HG02588 (cell line): ENCODE measurements at regions not wholly inside any gene's neighbourhood (a gene's known extent, or its start where the extent isn't known, plus 50 kb on each side); places are given as distances from the start of the nearest gene placed in this dataset.

ENCODE experiments used
- ATAC-seq: cut with Tn5 transposase; IDR thresholded peaks from one replicate; pipeline ENCODE4 v1.9.1; 2021; ENCODE audit warnings: mild to moderate bottlenecking, moderate library complexity; ENCODE audit not compliant: unreplicated experiment

GRCh38 chr4:114495471-114495928 lies 103.1 kb upstream of the UGT8 start:
- no peak for ATAC-seq

- no peak for ATAC-seq
Measured at GRCh38 chr4:114497116-114497515, 101.5 kb upstream of the UGT8 start.

DNA sequence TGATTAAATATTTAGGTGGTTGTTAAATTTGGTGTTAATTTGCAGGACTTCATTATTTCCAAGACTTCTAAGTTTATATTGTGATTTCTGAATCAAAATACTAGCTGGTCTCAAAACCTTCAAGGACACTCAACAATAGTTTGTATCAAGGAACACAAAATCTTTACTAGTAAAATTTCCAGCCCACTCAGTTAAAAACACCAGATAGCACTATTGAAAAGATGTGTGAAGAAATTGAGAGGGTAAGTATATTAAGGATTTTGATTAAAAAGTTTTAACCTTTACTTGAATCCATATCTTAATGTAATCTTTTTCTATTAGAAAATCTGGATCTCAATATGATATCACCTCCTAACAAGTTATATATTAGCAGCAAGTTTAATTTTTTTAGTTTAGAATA lies 89.3 kb upstream of the UGT8 start:
- ATAC-seq = no peak

- no peak for ATAC-seq
Measured at GRCh38 chr4:114512595-114513295, 85.9 kb upstream of the UGT8 start.

- ATAC-seq = no peak
Measured at GRCh38 chr4:114519368-114519767, 79.2 kb upstream of the UGT8 start.

GRCh38 chr4:114527170-114527569 lies 71.4 kb upstream of the UGT8 start:
- no peak for ATAC-seq

DNA sequence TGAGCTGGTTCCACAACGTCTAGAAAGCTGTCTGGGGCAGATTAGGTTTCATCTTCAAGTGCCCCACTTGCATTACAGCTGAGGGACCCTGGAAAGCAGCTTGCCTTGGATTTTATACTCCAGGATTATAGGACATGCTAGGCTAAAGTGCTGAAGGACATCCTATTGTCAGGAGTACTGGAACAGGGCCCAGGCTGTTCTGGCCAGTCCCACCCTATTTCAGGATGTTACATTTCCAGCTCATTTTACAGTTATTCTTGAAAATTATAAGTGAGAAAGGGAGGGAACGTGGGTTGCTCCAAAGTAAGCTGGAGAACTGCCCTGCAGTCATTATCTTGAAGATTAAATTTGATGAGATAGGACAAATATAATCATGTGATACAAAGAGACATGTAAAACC lies 71.0 kb upstream of the UGT8 start:
- ATAC-seq = no peak

GRCh38 chr4:114535725-114536124 lies 62.9 kb upstream of the UGT8 start:
- ATAC-seq = no peak

DNA sequence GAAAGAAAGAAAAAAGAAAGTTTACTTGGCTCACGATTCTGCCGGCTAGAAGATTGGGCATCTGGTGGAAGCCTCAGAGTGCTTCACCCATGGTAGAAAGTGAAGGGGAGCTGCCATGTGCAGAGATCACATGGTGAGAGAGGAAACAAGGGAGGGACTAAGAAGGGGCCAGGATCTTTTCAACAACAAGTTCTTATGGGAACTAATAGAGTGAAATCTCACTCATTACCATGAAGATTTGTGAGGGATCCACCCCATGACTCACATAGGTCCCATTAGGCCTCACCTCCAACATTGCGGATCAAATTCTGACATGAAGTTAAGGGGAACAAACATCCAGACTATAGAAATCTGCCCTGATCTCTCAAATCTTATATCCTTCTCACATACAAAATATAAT lies 61.3 kb upstream of the UGT8 start:
- no peak for ATAC-seq

DNA sequence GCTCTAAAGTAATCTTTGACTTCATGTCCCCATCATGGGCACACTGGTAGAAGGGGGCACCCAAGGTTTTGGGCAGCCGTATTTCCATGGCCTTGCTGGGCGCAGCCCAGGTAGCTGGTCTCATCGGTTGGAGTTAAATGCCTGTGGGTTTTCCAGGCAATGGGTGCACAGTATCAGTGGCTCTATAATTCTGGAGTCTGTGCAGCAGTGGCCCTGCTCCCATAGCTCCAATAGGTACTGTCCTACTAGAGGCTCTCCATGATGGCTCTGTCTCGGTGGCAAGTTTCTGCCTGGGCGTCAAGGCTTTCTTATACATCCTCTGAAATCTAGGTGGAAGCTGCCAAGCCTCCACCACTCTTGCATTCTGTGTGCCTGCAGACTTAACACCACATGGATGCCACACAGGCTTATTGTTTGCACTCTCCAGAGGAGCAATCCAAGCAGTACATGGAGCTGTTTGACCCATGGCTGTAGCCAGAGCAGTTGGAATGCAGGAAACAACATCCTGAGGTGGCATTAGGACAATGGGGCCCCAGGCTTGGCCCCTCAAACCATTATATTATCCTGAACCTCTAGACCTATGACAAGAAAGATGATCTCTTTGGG lies 60.5 kb upstream of the UGT8 start:
- ATAC-seq = no peak

DNA sequence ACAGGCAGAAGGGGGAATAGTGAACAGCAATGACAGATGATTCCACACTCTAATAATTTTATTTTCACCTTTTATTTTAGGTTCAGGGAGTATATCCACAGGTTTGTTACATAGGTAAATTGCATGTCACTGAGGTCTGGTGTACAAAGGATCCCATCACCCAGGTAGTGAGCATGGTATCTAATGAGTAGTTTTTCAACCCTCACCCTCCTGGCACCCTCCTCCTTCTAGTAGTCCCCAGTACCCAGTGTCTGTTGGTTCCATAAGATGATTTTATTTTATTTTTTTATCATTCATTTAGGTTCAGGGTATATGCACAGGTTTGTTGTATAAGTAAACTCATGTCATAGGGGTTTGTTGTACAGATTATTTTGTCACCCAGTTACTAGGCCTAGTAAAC lies 58.6 kb upstream of the UGT8 start:
- ATAC-seq = no peak

DNA sequence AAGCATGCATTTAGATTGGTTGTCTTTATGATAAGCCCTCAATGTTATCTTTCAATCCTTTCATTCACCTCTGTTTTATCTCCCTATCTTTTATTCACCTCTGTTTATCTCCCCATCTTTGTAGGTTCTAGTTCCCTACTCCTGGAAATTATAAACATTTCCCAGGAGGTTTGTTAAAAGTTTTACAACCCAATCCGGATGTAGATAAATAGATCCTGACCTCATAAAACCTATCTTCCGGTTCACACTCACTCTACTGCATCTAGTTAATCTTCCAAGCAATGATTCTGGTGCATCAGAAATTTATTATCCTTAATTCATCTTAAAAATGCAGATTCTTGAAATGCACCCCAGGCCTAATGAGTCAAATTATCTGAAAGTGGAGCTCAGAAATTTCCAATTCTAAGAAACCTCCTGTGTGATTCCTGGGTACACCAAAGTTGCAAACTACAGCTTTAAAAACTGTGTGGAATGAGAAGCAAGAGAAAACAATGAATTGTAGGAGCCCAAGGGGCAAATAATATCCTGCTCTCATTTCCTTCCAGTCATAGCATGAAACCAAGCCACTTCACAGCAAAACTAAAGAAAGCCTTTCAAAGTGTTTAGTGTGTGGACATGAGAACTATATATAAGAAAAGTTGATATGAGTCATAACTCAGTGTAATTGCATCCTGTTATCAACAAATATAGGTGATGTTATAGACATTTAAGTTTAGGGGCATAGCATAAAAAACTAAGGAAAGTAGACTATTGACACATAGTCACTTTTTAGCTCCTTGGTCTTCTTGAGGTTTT lies 51.1 kb upstream of the UGT8 start:
- ATAC-seq = no peak
